ENCODE measurements at regions not wholly inside any gene's neighbourhood (a gene's known extent, or its start where the extent isn't known, plus 50 kb on each side); places are given as distances from the start of the nearest gene placed in this dataset.

DNA sequence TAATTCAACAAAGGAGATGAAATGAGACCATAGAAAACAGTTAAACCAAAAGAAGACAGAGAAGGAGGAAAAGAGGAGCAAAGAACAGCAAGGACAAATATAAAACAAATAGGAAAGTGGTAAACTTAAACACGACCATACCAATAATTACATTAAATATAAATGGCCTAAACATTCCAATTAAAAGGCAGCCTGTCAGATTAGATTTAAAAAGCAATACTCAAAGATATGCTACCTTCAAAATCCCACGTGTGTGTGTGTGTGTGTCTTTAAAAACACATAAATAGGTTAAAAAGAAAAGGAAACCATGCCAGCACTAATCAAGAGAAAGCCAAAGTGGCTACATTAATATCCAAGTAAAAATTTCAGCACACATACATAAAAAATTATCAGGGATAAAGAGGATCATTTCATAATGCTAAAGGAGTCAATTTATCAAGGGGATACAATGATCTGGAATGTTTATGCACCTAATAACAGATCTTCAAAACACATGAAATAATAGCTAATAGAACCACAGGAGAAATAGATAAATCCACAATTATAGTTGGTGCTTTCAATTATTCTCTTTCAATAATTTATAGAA, 355.7 kb upstream of the POU3F1 start:
- Histone ChIP-seq H3K27me3 (ENCODE audit: insufficient read depth, low read length) (no peaks in the 10 kb centered on the region), H3K79me2 (ENCODE audit: control insufficient read depth, insufficient read depth, low read length, poor library complexity) (no peaks in the 10 kb centered on the region), H3K18ac (ENCODE audit: low read length) (no peak overlapping the region), H3K4me2 (ENCODE audit: low read length) (no peak overlapping the region), H3K23ac (ENCODE audit: low read length) (no peak overlapping the region), H4K8ac (ENCODE audit: low read depth, low read length) (no peak overlapping the region), H3K9ac (ENCODE audit: low read length) (no peak overlapping the region), H3K4me1 (ENCODE audit: control insufficient read depth in 1 of 2, insufficient read depth in 2 of 2, low read length in 2 of 2) (no peaks in the 10 kb centered on the region), H3K79me1 (ENCODE audit: low read length) (no peaks in the 10 kb centered on the region), H3K14ac (ENCODE audit: low read length) (no peak overlapping the region), H3K27ac (ENCODE audit: low read depth, low read length) (no peak overlapping the region), H2AK5ac (ENCODE audit: low read length) (no peak overlapping the region), H2BK5ac (ENCODE audit: low read depth, low read length, poor library complexity) (no peak overlapping the region), H2BK120ac (ENCODE audit: insufficient read depth, low read length, poor library complexity) (no peak overlapping the region), H4K12ac (ENCODE audit: low read depth, low read length) (no peak overlapping the region), H3K36me3 (ENCODE audit: control insufficient read depth in 1 of 2, insufficient read depth in 2 of 2, low read length in 2 of 2) (no peaks in the 10 kb centered on the region), H3K4me3 (ENCODE audit: low read depth, low read length) (no peak overlapping the region), H3K9me3 (ENCODE audit: insufficient read depth, low read depth, low read length) (peaks cover 4% of the 10 kb centered on the region), H4K91ac (ENCODE audit: low read depth, low read length) (no peak overlapping the region), H2AFZ (ENCODE audit: insufficient read depth, low read length, poor library complexity) (no peak overlapping the region), H2BK12ac (ENCODE audit: low read length) (no peak overlapping the region), H3K4ac (ENCODE audit: low read depth, low read length) (no peak overlapping the region)
- WGBS (ENCODE audit: extremely low coverage, insufficient coverage, insufficient read length), result no CpG with 5 or more reads among the region's 2 CpGs
- DNase-seq, result no peak

DNA sequence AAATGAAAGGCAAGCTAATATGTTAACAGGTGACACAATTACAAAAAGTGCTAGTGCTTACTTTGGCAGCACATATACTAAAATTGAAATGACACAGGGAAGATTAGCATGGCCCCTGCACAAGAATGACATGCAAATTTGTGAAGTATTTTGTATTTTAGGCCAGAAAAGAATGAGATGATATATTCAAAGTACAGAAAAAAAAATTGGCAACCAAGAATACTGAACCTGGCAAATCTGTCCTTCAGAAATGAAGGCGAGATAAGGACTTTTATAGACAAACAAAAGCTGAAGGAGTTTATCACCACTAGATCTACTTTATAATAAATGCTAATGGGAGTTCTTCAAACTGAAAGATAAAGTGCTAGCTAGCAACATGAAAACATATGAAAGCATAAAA, 350.0 kb upstream of the POU3F1 start:
- WGBS (ENCODE audit: extremely low coverage, insufficient coverage, insufficient read length), result no CpG with 5 or more reads among the region's 1 CpG
- H3K9me3 ChIP-seq (ENCODE audit: insufficient read depth, low read depth, low read length), result no peaks in the 10 kb centered on the region
- H3K79me1 ChIP-seq (ENCODE audit: low read length), result no peaks in the 10 kb centered on the region
- no peak overlapping the region for H2AFZ ChIP-seq (ENCODE audit: insufficient read depth, low read length, poor library complexity)
- H4K91ac ChIP-seq (ENCODE audit: low read depth, low read length), result no peak overlapping the region
- no peak overlapping the region for H3K27ac ChIP-seq (ENCODE audit: low read depth, low read length)
- no peak overlapping the region for H2BK120ac ChIP-seq (ENCODE audit: insufficient read depth, low read length, poor library complexity)
- H3K23ac ChIP-seq (ENCODE audit: low read length), result no peak overlapping the region
- no peak overlapping the region for H2AK5ac ChIP-seq (ENCODE audit: low read length)
- no peak overlapping the region for H2BK12ac ChIP-seq (ENCODE audit: low read length)
- no peak overlapping the region for H3K4ac ChIP-seq (ENCODE audit: low read depth, low read length)
- H4K8ac ChIP-seq (ENCODE audit: low read depth, low read length), result no peak overlapping the region
- no peaks in the 10 kb centered on the region for H3K36me3 ChIP-seq (ENCODE audit: control insufficient read depth in 1 of 2, insufficient read depth in 2 of 2, low read length in 2 of 2)
- no peaks in the 10 kb centered on the region for H3K27me3 ChIP-seq (ENCODE audit: insufficient read depth, low read length)
- DNase-seq, result no peak
- H3K79me2 ChIP-seq (ENCODE audit: control insufficient read depth, insufficient read depth, low read length, poor library complexity), result no peaks in the 10 kb centered on the region
- H3K4me2 ChIP-seq (ENCODE audit: low read length), result no peak overlapping the region
- no peak overlapping the region for H3K14ac ChIP-seq (ENCODE audit: low read length)
- no peak overlapping the region for H3K4me3 ChIP-seq (ENCODE audit: low read depth, low read length)
- no peak overlapping the region for H2BK5ac ChIP-seq (ENCODE audit: low read depth, low read length, poor library complexity)
- no peak overlapping the region for H4K12ac ChIP-seq (ENCODE audit: low read depth, low read length)
- no peak overlapping the region for H3K18ac ChIP-seq (ENCODE audit: low read length)
- H3K9ac ChIP-seq (ENCODE audit: low read length), result no peak overlapping the region
- no peaks in the 10 kb centered on the region for H3K4me1 ChIP-seq (ENCODE audit: control insufficient read depth in 1 of 2, insufficient read depth in 2 of 2, low read length in 2 of 2)

DNA sequence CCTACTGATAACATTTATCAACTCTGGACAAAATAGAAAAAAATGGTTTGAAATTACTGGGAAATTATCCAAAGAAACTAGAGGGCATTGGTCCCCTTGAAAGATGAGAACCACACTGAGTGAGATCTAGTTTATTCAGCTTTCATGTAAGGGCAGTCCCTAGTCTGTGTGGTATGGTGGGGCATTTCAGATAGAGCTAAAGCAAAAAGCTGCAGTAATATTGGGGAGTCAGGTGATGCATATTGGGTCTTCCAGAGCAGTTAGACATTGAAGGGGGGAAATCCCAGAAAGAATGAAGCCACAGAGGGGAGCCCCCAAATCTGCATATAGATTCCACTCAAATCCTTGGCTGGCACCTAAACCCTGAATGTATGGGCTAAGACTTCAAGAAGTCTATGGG, 347.7 kb upstream of the POU3F1 start:
- Histone ChIP-seq H2BK12ac (ENCODE audit: low read length) (no peak overlapping the region), H3K27ac (ENCODE audit: low read depth, low read length) (no peak overlapping the region), H3K79me1 (ENCODE audit: low read length) (no peaks in the 10 kb centered on the region), H4K12ac (ENCODE audit: low read depth, low read length) (no peak overlapping the region), H2BK5ac (ENCODE audit: low read depth, low read length, poor library complexity) (no peak overlapping the region), H3K27me3 (ENCODE audit: insufficient read depth, low read length) (no peaks in the 10 kb centered on the region), H3K4me3 (ENCODE audit: low read depth, low read length) (no peak overlapping the region), H3K4me1 (ENCODE audit: control insufficient read depth in 1 of 2, insufficient read depth in 2 of 2, low read length in 2 of 2) (no peaks in the 10 kb centered on the region), H3K14ac (ENCODE audit: low read length) (no peak overlapping the region), H3K4me2 (ENCODE audit: low read length) (no peak overlapping the region), H3K18ac (ENCODE audit: low read length) (no peak overlapping the region), H2AFZ (ENCODE audit: insufficient read depth, low read length, poor library complexity) (no peak overlapping the region), H4K8ac (ENCODE audit: low read depth, low read length) (no peak overlapping the region), H3K9me3 (ENCODE audit: insufficient read depth, low read depth, low read length) (no peaks in the 10 kb centered on the region), H3K4ac (ENCODE audit: low read depth, low read length) (no peak overlapping the region), H2BK120ac (ENCODE audit: insufficient read depth, low read length, poor library complexity) (no peak overlapping the region), H2AK5ac (ENCODE audit: low read length) (no peak overlapping the region), H3K36me3 (ENCODE audit: control insufficient read depth in 1 of 2, insufficient read depth in 2 of 2, low read length in 2 of 2) (no peaks in the 10 kb centered on the region), H4K91ac (ENCODE audit: low read depth, low read length) (no peak overlapping the region), H3K9ac (ENCODE audit: low read length) (no peak overlapping the region), H3K79me2 (ENCODE audit: control insufficient read depth, insufficient read depth, low read length, poor library complexity) (no peaks in the 10 kb centered on the region), H3K23ac (ENCODE audit: low read length) (no peak overlapping the region)
- no peak for DNase-seq

DNA sequence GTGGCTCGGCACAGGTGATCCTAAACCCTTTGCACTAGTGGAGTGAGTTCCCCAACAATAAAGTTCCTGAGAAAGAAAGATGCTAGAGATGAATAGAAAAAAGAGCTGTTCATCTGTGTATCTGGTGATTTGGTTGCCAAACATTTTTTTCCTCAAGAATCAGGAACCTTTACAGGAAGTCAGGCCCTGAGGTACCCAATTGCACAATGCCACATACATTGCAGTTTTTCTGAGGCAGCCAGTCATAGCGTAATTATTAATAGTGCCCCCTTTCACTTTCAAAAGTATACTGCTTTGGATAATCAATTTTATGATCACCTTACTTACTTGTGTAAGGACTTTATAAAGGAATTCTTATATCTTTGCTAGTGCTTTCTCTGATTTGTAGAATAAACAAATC, 346.3 kb upstream of the POU3F1 start:
- no peaks in the 10 kb centered on the region for H3K79me1 ChIP-seq (ENCODE audit: low read length)
- H3K4me2 ChIP-seq (ENCODE audit: low read length), result no peak overlapping the region
- no peak overlapping the region for H3K14ac ChIP-seq (ENCODE audit: low read length)
- H4K12ac ChIP-seq (ENCODE audit: low read depth, low read length), result no peak overlapping the region
- H3K27ac ChIP-seq (ENCODE audit: low read depth, low read length), result no peak overlapping the region
- no peak overlapping the region for H3K18ac ChIP-seq (ENCODE audit: low read length)
- H2AFZ ChIP-seq (ENCODE audit: insufficient read depth, low read length, poor library complexity), result no peak overlapping the region
- no peak overlapping the region for H3K23ac ChIP-seq (ENCODE audit: low read length)
- H2AK5ac ChIP-seq (ENCODE audit: low read length), result no peak overlapping the region
- no peak overlapping the region for H2BK120ac ChIP-seq (ENCODE audit: insufficient read depth, low read length, poor library complexity)
- no peak overlapping the region for H3K4me3 ChIP-seq (ENCODE audit: low read depth, low read length)
- no peak overlapping the region for H3K4ac ChIP-seq (ENCODE audit: low read depth, low read length)
- DNase-seq, result no peak
- no peaks in the 10 kb centered on the region for H3K79me2 ChIP-seq (ENCODE audit: control insufficient read depth, insufficient read depth, low read length, poor library complexity)
- H2BK5ac ChIP-seq (ENCODE audit: low read depth, low read length, poor library complexity), result no peak overlapping the region
- H2BK12ac ChIP-seq (ENCODE audit: low read length), result no peak overlapping the region
- no peaks in the 10 kb centered on the region for H3K9me3 ChIP-seq (ENCODE audit: insufficient read depth, low read depth, low read length)
- no CpG with 5 or more reads among the region's 2 CpGs for WGBS (ENCODE audit: extremely low coverage, insufficient coverage, insufficient read length)
- H3K9ac ChIP-seq (ENCODE audit: low read length), result no peak overlapping the region
- H3K36me3 ChIP-seq (ENCODE audit: control insufficient read depth in 1 of 2, insufficient read depth in 2 of 2, low read length in 2 of 2), result no peaks in the 10 kb centered on the region
- no peak overlapping the region for H4K8ac ChIP-seq (ENCODE audit: low read depth, low read length)
- H3K4me1 ChIP-seq (ENCODE audit: control insufficient read depth in 1 of 2, insufficient read depth in 2 of 2, low read length in 2 of 2), result no peaks in the 10 kb centered on the region
- H4K91ac ChIP-seq (ENCODE audit: low read depth, low read length), result no peak overlapping the region
- H3K27me3 ChIP-seq (ENCODE audit: insufficient read depth, low read length), result no peaks in the 10 kb centered on the region

Data from trophoblast cell (in vitro differentiated cells and primary cell).